Left ventricle myocardium inferior (tissue), 1 donor: ENCODE measurements at regions not wholly inside any gene's neighbourhood (a gene's known extent, or its start where the extent isn't known, plus 50 kb on each side); places are given as distances from the start of the nearest gene placed in this dataset.

ENCODE experiments used
- DNase-seq: peaks from one replicate; pipeline ENCODE4 v3.0.0-alpha.2; 2020
- H3K27ac ChIP-seq: fragments of 200-600 bp; replicated peaks from 2 replicates; pipeline ENCODE4 v1.8.0; 2021
- H3K27me3 ChIP-seq: fragments of 200-600 bp; 2 replicates; pipeline ENCODE4 v1.8.0; 2021; ENCODE audit warnings: low read depth
- H3K36me3 ChIP-seq: fragments of 200-600 bp; 2 replicates; pipeline ENCODE4 v1.8.0; 2021
- H3K4me1 ChIP-seq: fragments of 200-600 bp; 2 replicates; pipeline ENCODE4 v1.8.0; 2021
- H3K4me3 ChIP-seq: fragments of 200-600 bp; 2 replicates; pipeline ENCODE4 v1.8.0; 2021; ENCODE audit warnings: mild to moderate bottlenecking, moderate library complexity
- H3K9me3 ChIP-seq: fragments of 200-600 bp; replicated peaks from 2 replicates; pipeline ENCODE4 v1.8.0; 2021
- CTCF ChIP-seq: fragments of 200-600 bp; IDR thresholded peaks from 2 replicates; pipeline ENCODE4 v1.8.0; 2021; ENCODE audit warnings: antibody characterized with exemption, mild to moderate bottlenecking, borderline replicate concordance
- intact Hi-C: fragments of 100-400 bp; cut with micrococcal nuclease; formaldehyde crosslinking; loops from one replicate; pipeline ENCODE4 v1.11.0; 2022
- donor health status: DM: no; HTN: yes; CAD: no; lungs with severe emphysema.

- intact Hi-C loops = loop anchor here (10.0 kb wide), 1 partner anchor 47 kb away; no protein-coding TSS in a partner anchor
- peak overlapping the region; percentile 78 for H3K27ac ChIP-seq
- H3K27me3 ChIP-seq = no peaks in the 10 kb centered on the region
- no peak for TF ChIP-seq CTCF
- peaks cover 45% of the 10 kb centered on the region for H3K4me1 ChIP-seq
- no peaks in the 10 kb centered on the region for H3K9me3 ChIP-seq
- H3K36me3 ChIP-seq = no peaks in the 10 kb centered on the region
- no peak for DNase-seq
- H3K4me3 ChIP-seq = no peak overlapping the region
These were observed 133.1 kb upstream of the FOXA2 start for GRCh38 chr20:22717466-22717865.

GRCh38 chr20:22719167-22719591, 134.8 kb upstream of the FOXA2 start:
- DNase-seq = peak; percentile 25
- H3K36me3 ChIP-seq = no peaks in the 10 kb centered on the region
- no peak for TF ChIP-seq CTCF
- no peak overlapping the region for H3K4me3 ChIP-seq
- H3K4me1 ChIP-seq = peaks cover 54% of the 10 kb centered on the region
- intact Hi-C loops = loop anchor here (10.0 kb wide), 1 partner anchor 46 kb away; no protein-coding TSS in a partner anchor
- peak overlapping the region; percentile 78 for H3K27ac ChIP-seq
- H3K9me3 ChIP-seq = no peaks in the 10 kb centered on the region
- H3K27me3 ChIP-seq = no peaks in the 10 kb centered on the region

DNA sequence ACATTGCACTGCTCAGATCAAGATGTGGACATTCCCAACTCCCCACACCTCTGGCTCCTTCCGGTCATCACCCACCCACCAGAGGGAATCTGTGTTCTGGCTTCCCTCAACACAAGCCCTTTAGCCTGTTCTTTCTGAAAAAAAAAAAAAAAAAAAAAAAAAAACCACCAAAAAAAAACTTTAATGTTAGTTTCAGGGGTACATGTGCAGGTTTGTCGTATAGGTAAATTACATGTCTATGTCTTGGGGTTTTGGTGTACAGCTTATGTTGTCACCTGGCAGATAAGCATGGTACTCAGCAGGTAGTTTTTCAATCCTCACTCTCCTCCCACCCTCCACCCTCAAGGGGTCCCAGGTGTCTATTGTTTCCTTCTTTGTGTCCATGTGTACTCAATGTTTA, 135.8 kb upstream of the FOXA2 start:
- H3K9me3 ChIP-seq = no peaks in the 10 kb centered on the region
- TF ChIP-seq CTCF = no peak
- intact Hi-C loops = no loop called here
- H3K4me1 ChIP-seq = peaks cover 59% of the 10 kb centered on the region
- H3K36me3 ChIP-seq = no peaks in the 10 kb centered on the region
- peak overlapping the region; percentile 78 for H3K27ac ChIP-seq
- DNase-seq = no peak
- H3K4me3 ChIP-seq = no peak overlapping the region
- no peaks in the 10 kb centered on the region for H3K27me3 ChIP-seq

GRCh38 chr20:22722811-22723210, 138.4 kb upstream of the FOXA2 start:
- DNase-seq = no peak
- Histone ChIP-seq H3K9me3 (no peaks in the 10 kb centered on the region), H3K4me3 (no peak overlapping the region), H3K36me3 (no peaks in the 10 kb centered on the region), H3K4me1 (peaks cover 40% of the 10 kb centered on the region), H3K27ac (peak overlapping the region; percentile 59), H3K27me3 (no peaks in the 10 kb centered on the region)
- intact Hi-C loops = no loop called here
- no peak for TF ChIP-seq CTCF

DNA sequence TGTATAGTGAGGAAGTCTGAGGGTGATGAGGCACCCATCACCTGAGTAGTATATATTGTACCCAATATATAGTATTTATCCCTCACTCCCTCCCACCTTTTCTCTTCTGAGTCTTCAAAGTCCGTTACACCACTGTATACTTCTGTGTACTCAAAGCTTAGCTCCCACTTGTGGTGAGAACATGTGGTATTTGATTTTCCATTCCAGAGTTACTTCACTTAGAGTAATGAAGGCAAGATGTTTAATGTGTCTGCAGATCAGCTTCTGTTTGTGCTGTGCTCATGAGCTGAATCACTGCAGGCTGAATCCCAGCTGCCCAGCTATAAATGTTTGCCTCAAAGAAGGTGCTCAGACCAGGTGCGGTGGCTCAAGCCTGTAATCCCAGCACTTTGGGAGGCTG, 139.3 kb upstream of the FOXA2 start:
- no peaks in the 10 kb centered on the region for H3K27me3 ChIP-seq
- no peak overlapping the region for H3K27ac ChIP-seq
- no peak overlapping the region for H3K4me3 ChIP-seq
- no peaks in the 10 kb centered on the region for H3K36me3 ChIP-seq
- no peak for TF ChIP-seq CTCF
- peaks cover 32% of the 10 kb centered on the region for H3K4me1 ChIP-seq
- intact Hi-C loops = no loop called here
- DNase-seq = no peak
- no peaks in the 10 kb centered on the region for H3K9me3 ChIP-seq
